ENCODE measurements at regions not wholly inside any gene's neighbourhood (a gene's known extent, or its start where the extent isn't known, plus 50 kb on each side); places are given as distances from the start of the nearest gene placed in this dataset.

- TF ChIP-seq POLR2AphosphoS5 (IDR thresholded peaks at IDR 0.05) (no peak), CTCF (IDR thresholded peaks at IDR 0.05) (no peak), POLR2A (IDR thresholded peaks at IDR 0.05) (no peak)
Observed at GRCh38 chr4:98796991-98797390, 131.9 kb downstream of the EIF4E start.

All from prostate gland (tissue), 2 donors.